ENCODE measurements at regions not wholly inside any gene's neighbourhood (a gene's known extent, or its start where the extent isn't known, plus 50 kb on each side); places are given as distances from the start of the nearest gene placed in this dataset.

DNA sequence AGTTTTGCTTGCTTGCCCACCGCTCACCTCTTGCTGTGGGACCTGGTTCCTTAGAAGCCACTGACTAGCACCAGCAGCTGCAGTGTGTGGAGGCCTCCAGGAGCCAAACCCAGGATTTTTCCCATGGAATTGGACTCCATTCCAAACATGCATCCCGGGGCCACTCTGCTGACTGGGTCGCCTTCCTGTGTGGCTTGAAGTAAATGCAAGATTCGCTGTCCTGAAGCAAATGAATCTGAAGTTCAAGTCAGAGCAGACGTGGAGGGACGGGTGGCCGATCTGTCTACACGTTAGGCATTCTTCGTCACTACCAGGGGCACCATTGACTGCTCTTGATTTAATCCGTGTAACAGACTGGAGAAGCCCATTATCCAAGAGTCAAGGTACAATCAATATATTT, 109.0 kb downstream of the SHOX start:
- intact Hi-C loops (cut with micrococcal nuclease) = no loop called here
- Histone ChIP-seq H4K20me1 (replicated peaks; ENCODE audit: control insufficient read depth, insufficient read depth, low read length) (no peaks in the 10 kb centered on the region), H3K9me3 (replicated peaks; ENCODE audit: control insufficient read depth, insufficient read depth, low read depth, low read length) (peaks cover 2% of the 10 kb centered on the region; the same call in 1 of the 2 replicates), H3K9ac (ENCODE audit: insufficient read depth in 1 of 2, low read depth in 2 of 2, low read length in 2 of 2) (no peak overlapping the region), H3K4me2 (ENCODE audit: insufficient read depth, low read length) (no peak overlapping the region), H3K36me3 (ENCODE audit: control insufficient read depth, insufficient read depth, low read length) (no peaks in the 10 kb centered on the region), H2AFZ (ENCODE audit: low read depth, low read length) (no peak overlapping the region), H3K4me3 (no peak overlapping the region), H3K4me1 (replicated peaks in 1 of 2; ENCODE audit: control insufficient read depth in 2 of 2, insufficient read depth in 2 of 2, low read length in 2 of 2) (no peaks in the 10 kb centered on the region), H3K27ac (ENCODE audit: extremely low read depth, low read depth, low read length) (no peak overlapping the region), H3K79me2 (ENCODE audit: control insufficient read depth, insufficient read depth, low read length) (no peaks in the 10 kb centered on the region), H3K9me1 (ENCODE audit: control insufficient read depth, insufficient read depth, low read length) (no peaks in the 10 kb centered on the region), H3K27me3 (ENCODE audit: control insufficient read depth in 2 of 2, insufficient read depth in 2 of 2, low read length in 2 of 2) (no peaks in the 10 kb centered on the region)
- DNase-seq (ENCODE audit: extremely low read depth in 1 of 4, low spot score in 3 of 4) (no peak), FAIRE-seq (no peak), ATAC-seq (no peak)
- WGBS (ENCODE audit: insufficient coverage, low coverage, missing lambda C conversion rate) = 0% methylated on average over 9 of the region's 10 CpGs
- ChIA-PET POLR2A (no interaction called here), CTCF (ENCODE audit: low intra/inter-chr PET ratio) (no interaction called here)
- in situ Hi-C loops (cut with MboI) = no loop called here
- BruUV-seq (replicated peaks) = no TSS peak
- TF ChIP-seq, protein P1, sequence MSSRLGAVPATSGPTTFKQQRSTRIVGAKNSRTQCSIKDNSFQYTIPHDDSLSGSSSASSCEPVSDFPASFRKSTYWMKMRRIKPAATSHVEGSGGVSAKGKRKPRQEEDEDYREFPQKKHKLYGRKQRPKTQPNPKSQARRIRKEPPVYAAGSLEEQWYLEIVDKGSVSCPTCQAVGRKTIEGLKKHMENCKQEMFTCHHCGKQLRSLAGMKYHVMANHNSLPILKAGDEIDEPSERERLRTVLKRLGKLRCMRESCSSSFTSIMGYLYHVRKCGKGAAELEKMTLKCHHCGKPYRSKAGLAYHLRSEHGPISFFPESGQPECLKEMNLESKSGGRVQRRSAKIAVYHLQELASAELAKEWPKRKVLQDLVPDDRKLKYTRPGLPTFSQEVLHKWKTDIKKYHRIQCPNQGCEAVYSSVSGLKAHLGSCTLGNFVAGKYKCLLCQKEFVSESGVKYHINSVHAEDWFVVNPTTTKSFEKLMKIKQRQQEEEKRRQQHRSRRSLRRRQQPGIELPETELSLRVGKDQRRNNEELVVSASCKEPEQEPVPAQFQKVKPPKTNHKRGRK (tag; IDR thresholded peaks at IDR 0.05) = no peak
- TF ChIP-seq KDM5B (IDR thresholded peaks at IDR 0.05; ENCODE audit: insufficient replicate concordance, low read depth, low read length) (no peak), FOS (IDR thresholded peaks at IDR 0.05; ENCODE audit: extremely low read depth, insufficient read length) (no peak), PRPF4 (IDR thresholded peaks at IDR 0.05; ENCODE audit: insufficient read depth, low read depth, low read length, poor library complexity, severe bottlenecking) (no peak), MEF2D (tag; conservative IDR thresholded peaks at IDR 0.05; ENCODE audit: low read depth) (no peak), NCOA1 (IDR thresholded peaks at IDR 0.05; ENCODE audit: low read depth) (no peak), PCBP2 (IDR thresholded peaks at IDR 0.05; ENCODE audit: low read depth, low read length, poor library complexity, severe bottlenecking) (no peak)
- TF ChIP-seq, protein P2, sequence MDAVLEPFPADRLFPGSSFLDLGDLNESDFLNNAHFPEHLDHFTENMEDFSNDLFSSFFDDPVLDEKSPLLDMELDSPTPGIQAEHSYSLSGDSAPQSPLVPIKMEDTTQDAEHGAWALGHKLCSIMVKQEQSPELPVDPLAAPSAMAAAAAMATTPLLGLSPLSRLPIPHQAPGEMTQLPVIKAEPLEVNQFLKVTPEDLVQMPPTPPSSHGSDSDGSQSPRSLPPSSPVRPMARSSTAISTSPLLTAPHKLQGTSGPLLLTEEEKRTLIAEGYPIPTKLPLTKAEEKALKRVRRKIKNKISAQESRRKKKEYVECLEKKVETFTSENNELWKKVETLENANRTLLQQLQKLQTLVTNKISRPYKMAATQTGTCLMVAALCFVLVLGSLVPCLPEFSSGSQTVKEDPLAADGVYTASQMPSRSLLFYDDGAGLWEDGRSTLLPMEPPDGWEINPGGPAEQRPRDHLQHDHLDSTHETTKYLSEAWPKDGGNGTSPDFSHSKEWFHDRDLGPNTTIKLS (IDR thresholded peaks at IDR 0.05; ENCODE audit: borderline replicate concordance, low read depth) = no peak
